GM18517 (cell line): ENCODE measurements at regions not wholly inside any gene's neighbourhood (a gene's known extent, or its start where the extent isn't known, plus 50 kb on each side); places are given as distances from the start of the nearest gene placed in this dataset.
"Not testable (repeated sequence)": the region's sequence is repeated elsewhere in the genome, so short reads cannot be mapped to it uniquely, and the experiment has no call there.

Experiments used
- ATAC-seq: cut with Tn5 transposase; IDR thresholded peaks from one replicate; pipeline ENCODE4 v1.9.1; 2021; ENCODE audit warnings: mild to moderate bottlenecking, moderate library complexity; ENCODE audit not compliant: unreplicated experiment

- ATAC-seq = no peak
Observed at GRCh38 chr4:112940336-112940735, 109.1 kb upstream of the ANK2 start.

- ATAC-seq = no peak
Observed at GRCh38 chr4:112942077-112942476, 107.4 kb upstream of the ANK2 start.

GRCh38 chr4:112942997-112943396, 106.5 kb upstream of the ANK2 start:
- no peak for ATAC-seq

- no peak for ATAC-seq
Observed at GRCh38 chr4:112944006-112944405, 105.4 kb upstream of the ANK2 start.

- ATAC-seq = no peak
Observed at GRCh38 chr4:112946127-112946526, 103.3 kb upstream of the ANK2 start.

- no peak for ATAC-seq
Observed at GRCh38 chr4:112947616-112948015, 101.8 kb upstream of the ANK2 start.

- ATAC-seq = no peak
Observed at GRCh38 chr4:112951362-112952312, 97.8 kb upstream of the ANK2 start.

GRCh38 chr4:112952313-112952700, 97.1 kb upstream of the ANK2 start:
- ATAC-seq = no peak

GRCh38 chr4:112953262-112953661, 96.2 kb upstream of the ANK2 start:
- no peak for ATAC-seq

GRCh38 chr4:112954286-112954685, 95.2 kb upstream of the ANK2 start:
- ATAC-seq = no peak

- no peak for ATAC-seq
Observed at GRCh38 chr4:112956484-112956896, 93.0 kb upstream of the ANK2 start.

GRCh38 chr4:112957764-112958163, 91.7 kb upstream of the ANK2 start:
- not testable (repeated sequence) for ATAC-seq

GRCh38 chr4:112966701-112967488, 82.6 kb upstream of the ANK2 start:
- ATAC-seq = no peak

GRCh38 chr4:112968451-112969159, 80.8 kb upstream of the ANK2 start:
- no peak for ATAC-seq

- no peak for ATAC-seq
Observed at GRCh38 chr4:112970903-112971302, 78.5 kb upstream of the ANK2 start.

- no peak for ATAC-seq
Observed at GRCh38 chr4:112973750-112974251, 75.7 kb upstream of the ANK2 start.

- no peak for ATAC-seq
Observed at GRCh38 chr4:112975567-112976355, 73.7 kb upstream of the ANK2 start.

- ATAC-seq = no peak
Observed at GRCh38 chr4:112978691-112979472, 70.6 kb upstream of the ANK2 start.

GRCh38 chr4:112979881-112980421, 69.5 kb upstream of the ANK2 start:
- no peak for ATAC-seq
